Upper lobe of left lung (tissue), 4 donors: ENCODE measurements at regions not wholly inside any gene's neighbourhood (a gene's known extent, or its start where the extent isn't known, plus 50 kb on each side); places are given as distances from the start of the nearest gene placed in this dataset.

Experiments used
- POLR2A ChIP-seq, 4 donors: fragments of 450-650 bp; IDR thresholded peaks; one replicate each; pipeline ENCODE4 v1.5.1; 2016 to 2017; ENCODE audit warnings: antibody characterized with exemption in 4 of 4, mild to moderate bottlenecking in 2 of 4
- TF ChIP-seq, protein P1 (sequence below), 6 experiments: fragments of 450-650 bp in 4 of 6; fragments of 200-600 bp in 2 of 6; sonication (generic) in 2 of 6; IDR thresholded peaks; one replicate each; pipeline ENCODE4 v1.5.1; 2016 to 2019; ENCODE audit warnings: antibody characterized with exemption in 6 of 6

DNA sequence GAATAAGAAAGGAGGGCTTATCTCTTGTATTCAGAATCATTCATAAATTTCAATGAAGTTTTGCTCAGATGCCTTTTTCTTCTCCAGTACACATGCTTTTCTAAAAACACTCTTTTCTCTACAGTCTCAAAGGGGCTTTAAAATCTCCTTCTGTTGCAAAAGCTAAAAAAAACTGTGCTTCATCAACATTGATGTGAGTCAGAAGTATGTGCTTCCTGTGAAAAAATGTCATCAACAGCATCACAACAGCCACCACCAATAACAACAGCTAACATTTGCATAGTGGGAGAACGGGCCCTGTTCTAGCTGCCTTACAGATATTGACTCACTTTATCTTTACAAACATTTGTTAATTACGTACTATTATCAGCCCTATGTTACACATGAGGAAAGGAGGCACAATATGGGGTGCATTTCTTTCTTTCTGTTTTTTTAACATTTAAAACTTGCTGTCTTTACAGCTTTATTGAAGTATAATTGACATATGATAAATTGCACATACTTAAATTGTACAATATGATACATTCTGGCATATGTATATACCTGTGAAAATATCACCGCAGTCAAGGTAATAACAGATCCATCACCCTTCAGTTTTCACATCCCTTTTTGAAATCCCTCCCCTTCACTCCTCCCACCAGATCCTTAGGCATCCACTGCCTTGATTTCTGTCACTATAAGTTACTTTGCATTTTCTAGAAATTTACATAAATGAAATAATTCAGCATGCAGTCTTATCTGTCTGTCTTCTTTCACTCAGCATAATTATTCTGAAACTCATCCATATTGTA is 1605.4 kb upstream of the LRRTM3 start:
- TF ChIP-seq, protein P1, sequence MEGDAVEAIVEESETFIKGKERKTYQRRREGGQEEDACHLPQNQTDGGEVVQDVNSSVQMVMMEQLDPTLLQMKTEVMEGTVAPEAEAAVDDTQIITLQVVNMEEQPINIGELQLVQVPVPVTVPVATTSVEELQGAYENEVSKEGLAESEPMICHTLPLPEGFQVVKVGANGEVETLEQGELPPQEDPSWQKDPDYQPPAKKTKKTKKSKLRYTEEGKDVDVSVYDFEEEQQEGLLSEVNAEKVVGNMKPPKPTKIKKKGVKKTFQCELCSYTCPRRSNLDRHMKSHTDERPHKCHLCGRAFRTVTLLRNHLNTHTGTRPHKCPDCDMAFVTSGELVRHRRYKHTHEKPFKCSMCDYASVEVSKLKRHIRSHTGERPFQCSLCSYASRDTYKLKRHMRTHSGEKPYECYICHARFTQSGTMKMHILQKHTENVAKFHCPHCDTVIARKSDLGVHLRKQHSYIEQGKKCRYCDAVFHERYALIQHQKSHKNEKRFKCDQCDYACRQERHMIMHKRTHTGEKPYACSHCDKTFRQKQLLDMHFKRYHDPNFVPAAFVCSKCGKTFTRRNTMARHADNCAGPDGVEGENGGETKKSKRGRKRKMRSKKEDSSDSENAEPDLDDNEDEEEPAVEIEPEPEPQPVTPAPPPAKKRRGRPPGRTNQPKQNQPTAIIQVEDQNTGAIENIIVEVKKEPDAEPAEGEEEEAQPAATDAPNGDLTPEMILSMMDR (IDR thresholded peaks at IDR 0.05) = no peak
- no peak for TF ChIP-seq POLR2A (IDR thresholded peaks at IDR 0.05)
